IMR-90 (cell line): ENCODE measurements at regions not wholly inside any gene's neighbourhood (a gene's known extent, or its start where the extent isn't known, plus 50 kb on each side); places are given as distances from the start of the nearest gene placed in this dataset.

Experiments used
- ATAC-seq: fragments of 200-7000 bp; cut with Tn5 transposase; 2 replicates; pipeline ENCODE4 v1.9.1; 2020; ENCODE audit warnings: low read depth, mild to moderate bottlenecking, moderate library complexity
- BruUV-seq: library from RNA; stranded (reverse); fragments of 400-500 nt; replicated peaks from 2 replicates; lab custom pipeline; 2021; lab: Mats Ljungman, UMichigan
- CTCF ChIA-PET: fragments of 300-600 bp; formaldehyde crosslinking; extraction: SDS; loops from one replicate; lab custom pipeline; 2021; ENCODE audit warnings: antibody characterized with exemption; lab: Yijun Ruan, JAX
- POLR2A ChIA-PET: fragments of 300-600 bp; sonication (Branson Sonifier 250); formaldehyde crosslinking; loops from one replicate; lab custom pipeline; 2022; ENCODE audit warnings: antibody characterized with exemption; ENCODE audit not compliant: unreplicated experiment; lab: Charles Lee
- DNase-seq: peaks from one replicate; pipeline ENCODE4 v3.0.0; 2013
- H2AFZ ChIP-seq: replicated peaks from 2 replicates; pipeline ENCODE3; 2013; ENCODE audit warnings: low read length, mild to moderate bottlenecking; ENCODE audit not compliant: poor library complexity
- H2AK5ac ChIP-seq: 2 replicates; pipeline ENCODE4 v1.6.1; 2013; ENCODE audit warnings: low read depth, low read length, inconsistent platforms
- H2AK9ac ChIP-seq: replicated peaks from 2 replicates; pipeline ENCODE3; 2013; ENCODE audit warnings: mild to moderate bottlenecking, low read depth, low read length, moderate library complexity; ENCODE audit not compliant: poor library complexity
- H2BK120ac ChIP-seq: 2 replicates; pipeline ENCODE4 v1.6.1; 2013; ENCODE audit warnings: low read depth, low read length, inconsistent platforms
- H2BK15ac ChIP-seq: 3 replicates; pipeline ENCODE4 v1.6.1; 2013; ENCODE audit warnings: low read depth, low read length, inconsistent platforms
- H2BK20ac ChIP-seq: 2 replicates; pipeline ENCODE4 v1.6.1; 2013; ENCODE audit warnings: low read depth, mild to moderate bottlenecking, inconsistent platforms, low read length, moderate library complexity
- H2BK5ac ChIP-seq: 2 replicates; pipeline ENCODE4 v1.6.1; 2013; ENCODE audit warnings: mild to moderate bottlenecking, low read depth, low read length, inconsistent platforms; ENCODE audit not compliant: poor library complexity, severe bottlenecking
- H3K14ac ChIP-seq: replicated peaks from 2 replicates; pipeline ENCODE4 v1.6.1; 2013; ENCODE audit warnings: low read depth, low read length, inconsistent platforms
- H3K18ac ChIP-seq: 2 replicates; pipeline ENCODE4 v1.6.1; 2013; ENCODE audit warnings: low read depth, low read length, control low read depth
- H3K23ac ChIP-seq: 2 replicates; pipeline ENCODE4 v1.6.1; 2013; ENCODE audit warnings: low read depth, low read length, inconsistent platforms
- H3K27ac ChIP-seq: 2 replicates; pipeline ENCODE4 v1.5.1; 2013; ENCODE audit warnings: mild to moderate bottlenecking, control low read depth, low read length; ENCODE audit not compliant: insufficient read depth
- H3K27me3 ChIP-seq: 2 replicates; pipeline ENCODE4 v1.6.1; 2013; ENCODE audit warnings: low read length; ENCODE audit not compliant: control insufficient read depth, insufficient read depth
- H3K36me3 ChIP-seq: 2 replicates; pipeline ENCODE4 v1.6.1; 2013; ENCODE audit warnings: low read length, mixed read lengths; ENCODE audit not compliant: control insufficient read depth, insufficient read depth
- H3K4ac ChIP-seq: 2 replicates; pipeline ENCODE4 v1.6.1; 2013; ENCODE audit warnings: low read depth, low read length, inconsistent platforms
- H3K4me1 ChIP-seq: 2 replicates; pipeline ENCODE4 v1.6.1; 2013; ENCODE audit warnings: low read length, mixed read lengths; ENCODE audit not compliant: control insufficient read depth, insufficient read depth
- H3K4me2 ChIP-seq: 2 replicates; pipeline ENCODE4 v1.6.1; 2013; ENCODE audit warnings: low read depth, mild to moderate bottlenecking, control low read depth, low read length, moderate library complexity
- H3K4me3 ChIP-seq: 2 replicates; pipeline ENCODE4 v1.5.1; 2013; ENCODE audit warnings: low read depth, mild to moderate bottlenecking, control low read depth, low read length, moderate library complexity; ENCODE audit not compliant: insufficient read depth
- H3K56ac ChIP-seq: 2 replicates; pipeline ENCODE4 v1.6.1; 2013; ENCODE audit warnings: low read length, inconsistent platforms; ENCODE audit not compliant: insufficient read depth; ENCODE audit errors: extremely low read depth
- H3K79me1 ChIP-seq, 2 experiments: 2 replicates each; pipeline ENCODE4 v1.6.1; 2013; ENCODE audit warnings: low read length in 2 of 2, inconsistent platforms in 1 of 2, low read depth in 1 of 2
- H3K9ac ChIP-seq: 2 replicates; pipeline ENCODE4 v1.6.1; 2013; ENCODE audit warnings: low read depth, low read length, control low read depth
- H3K9me1 ChIP-seq: 2 replicates; pipeline ENCODE4 v1.6.1; 2013; ENCODE audit warnings: low read length, inconsistent platforms; ENCODE audit not compliant: insufficient read depth
- H3K9me3 ChIP-seq: 2 replicates; pipeline ENCODE4 v1.6.1; 2013; ENCODE audit warnings: low read length; ENCODE audit not compliant: control insufficient read depth, insufficient read depth
- H4K20me1 ChIP-seq: 2 replicates; pipeline ENCODE4 v1.6.1; 2013; ENCODE audit warnings: low read length, inconsistent platforms; ENCODE audit not compliant: insufficient read depth
- H4K5ac ChIP-seq: 2 replicates; pipeline ENCODE4 v1.6.1; 2013; ENCODE audit warnings: mild to moderate bottlenecking, low read depth, low read length, control low read depth
- H4K8ac ChIP-seq, 2 experiments: 2 replicates each; pipeline ENCODE4 v1.6.1; 2013; ENCODE audit warnings: low read depth in 2 of 2, low read length in 2 of 2, control low read depth in 1 of 2, inconsistent platforms in 1 of 2
- H4K91ac ChIP-seq: 2 replicates; pipeline ENCODE4 v1.6.1; 2013; ENCODE audit warnings: low read depth, low read length, inconsistent platforms; ENCODE audit not compliant: insufficient read depth
- WGBS, 2 experiments: methylation state at CpG; one replicate each; pipeline versions ENCODE4 v1.1.5 to v1.1.7; 2013; ENCODE audit warnings: missing lambda C conversion rate in 2 of 2; ENCODE audit not compliant: insufficient read length in 1 of 2; ENCODE audit errors: extremely low coverage in 2 of 2; 5-methylcytosine and 5-hydroxymethylcytosine counted together
- dilution Hi-C: fragments of 300-500 bp; cut with HindIII; formaldehyde crosslinking; loops from one replicate; pipeline ENCODE4 v1.14.3; 2018; ENCODE audit warnings: low sequenced_read_pairs; ENCODE audit not compliant: unreplicated experiment
- in situ Hi-C: fragments of 300-500 bp; cut with MboI; formaldehyde crosslinking; loops from 3 replicates; pipeline ENCODE4 v1.14.3; 2019; ENCODE audit warnings: low sequenced_read_pairs, inconsistent platforms, mixed read lengths
- intact Hi-C: fragments of 100-400 bp; cut with micrococcal nuclease; formaldehyde crosslinking; loops from 2 replicates; pipeline ENCODE4 v1.10.0; 2022
- TF ChIP-seq, protein P1 (sequence below): conservative IDR thresholded peaks from 2 replicates; pipeline ENCODE4 v1.5.1; 2012; ENCODE audit warnings: mild to moderate bottlenecking, low read depth, low read length, improper control_type of control experiment

DNA sequence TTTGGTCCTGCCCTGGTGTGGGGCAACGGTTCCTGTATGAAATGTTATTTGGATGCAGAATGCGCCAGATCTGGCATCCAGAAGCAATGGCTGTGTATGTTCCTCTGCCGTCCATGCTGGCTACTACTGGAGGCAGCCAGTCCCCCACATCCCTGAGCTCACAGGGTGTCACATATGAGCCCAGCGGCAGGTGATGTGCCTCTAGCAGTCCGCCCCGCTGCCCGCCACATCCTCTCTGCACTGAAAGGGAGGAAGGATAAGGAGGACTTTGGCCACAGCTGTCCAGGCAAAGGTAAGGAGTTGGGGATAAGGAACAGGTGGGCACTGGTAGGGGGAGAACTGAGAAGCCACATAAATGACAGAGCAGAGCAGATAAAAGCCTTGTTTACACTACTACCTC is 305.3 kb upstream of the DAB1 start:
- no peak overlapping the region for H3K4me3 ChIP-seq
- no peak overlapping the region for H4K8ac ChIP-seq
- no peak overlapping the region for H4K5ac ChIP-seq
- H2AFZ ChIP-seq, result no peak overlapping the region
- 67% methylated on average over 1 of the region's 7 CpGs; no CpG with 5 or more reads in 1 of the 2 experiments for WGBS, 2 experiments
- H3K9me1 ChIP-seq, result no peaks in the 10 kb centered on the region
- H2AK9ac ChIP-seq, result no peak overlapping the region
- no peaks in the 10 kb centered on the region for H3K27me3 ChIP-seq
- no peak overlapping the region for H2AK5ac ChIP-seq
- H3K18ac ChIP-seq, result no peak overlapping the region
- H3K4me2 ChIP-seq, result no peak overlapping the region
- TF ChIP-seq, protein P1, sequence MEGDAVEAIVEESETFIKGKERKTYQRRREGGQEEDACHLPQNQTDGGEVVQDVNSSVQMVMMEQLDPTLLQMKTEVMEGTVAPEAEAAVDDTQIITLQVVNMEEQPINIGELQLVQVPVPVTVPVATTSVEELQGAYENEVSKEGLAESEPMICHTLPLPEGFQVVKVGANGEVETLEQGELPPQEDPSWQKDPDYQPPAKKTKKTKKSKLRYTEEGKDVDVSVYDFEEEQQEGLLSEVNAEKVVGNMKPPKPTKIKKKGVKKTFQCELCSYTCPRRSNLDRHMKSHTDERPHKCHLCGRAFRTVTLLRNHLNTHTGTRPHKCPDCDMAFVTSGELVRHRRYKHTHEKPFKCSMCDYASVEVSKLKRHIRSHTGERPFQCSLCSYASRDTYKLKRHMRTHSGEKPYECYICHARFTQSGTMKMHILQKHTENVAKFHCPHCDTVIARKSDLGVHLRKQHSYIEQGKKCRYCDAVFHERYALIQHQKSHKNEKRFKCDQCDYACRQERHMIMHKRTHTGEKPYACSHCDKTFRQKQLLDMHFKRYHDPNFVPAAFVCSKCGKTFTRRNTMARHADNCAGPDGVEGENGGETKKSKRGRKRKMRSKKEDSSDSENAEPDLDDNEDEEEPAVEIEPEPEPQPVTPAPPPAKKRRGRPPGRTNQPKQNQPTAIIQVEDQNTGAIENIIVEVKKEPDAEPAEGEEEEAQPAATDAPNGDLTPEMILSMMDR, result no peak
- no peaks in the 10 kb centered on the region for H4K20me1 ChIP-seq
- no peaks in the 10 kb centered on the region for H3K4me1 ChIP-seq
- H3K27ac ChIP-seq, result no peak overlapping the region
- DNase-seq, result no peak
- no peak overlapping the region for H3K56ac ChIP-seq
- H2BK5ac ChIP-seq, result no peak overlapping the region
- intact Hi-C loops (no loop called here), dilution Hi-C loops (no loop called here), in situ Hi-C loops (no loop called here)
- no peak overlapping the region for H2BK20ac ChIP-seq
- ChIA-PET POLR2A (no interaction called here), CTCF (no interaction called here)
- H3K79me1 ChIP-seq, result no peaks in the 10 kb centered on the region
- no peak overlapping the region for H3K9ac ChIP-seq
- H3K14ac ChIP-seq, result no peak overlapping the region
- H3K23ac ChIP-seq, result no peak overlapping the region
- H3K36me3 ChIP-seq, result no peaks in the 10 kb centered on the region
- no peak overlapping the region for H2BK120ac ChIP-seq
- no peak overlapping the region for H3K4ac ChIP-seq
- H4K91ac ChIP-seq, result no peak overlapping the region
- H2BK15ac ChIP-seq, result no peak overlapping the region
- no TSS peak for BruUV-seq
- H3K9me3 ChIP-seq, result no peaks in the 10 kb centered on the region
- no peak for ATAC-seq
